Body of pancreas (tissue), 4 donors: ENCODE measurements at regions not wholly inside any gene's neighbourhood (a gene's known extent, or its start where the extent isn't known, plus 50 kb on each side); places are given as distances from the start of the nearest gene placed in this dataset.
"Not testable (repeated sequence)": the region's sequence is repeated elsewhere in the genome, so short reads cannot be mapped to it uniquely, and the experiment has no call there.

ENCODE experiments used
- ATAC-seq: fragments of 150-250 bp; one replicate; pipeline ENCODE4 v1.9.1; 2016
- DNase-seq, 4 donors: peaks; one replicate each; pipeline ENCODE4 v3.0.0-alpha.2; 2019
- H3K27ac ChIP-seq, 4 donors: fragments of 200-600 bp; sonication (generic); 1 replicate in 3 of 4; 2 replicates in 1 of 4; pipeline versions ENCODE4 v1.5.1 to v1.6.1; 2016 to 2019; ENCODE audit warnings: mild to moderate bottlenecking in 1 of 4, mixed read lengths in 1 of 4, moderate library complexity in 1 of 4
- H3K27me3 ChIP-seq, 2 donors: fragments of 200-600 bp; sonication (generic); one replicate each; pipeline ENCODE4 v1.6.0; 2016; ENCODE audit warnings: mild to moderate bottlenecking in 1 of 2
- H3K36me3 ChIP-seq, 2 donors: fragments of 200-600 bp; sonication (generic); replicated peaks in 1 of 2; 2 replicates each; pipeline ENCODE4 v1.5.1; 2016; ENCODE audit warnings: low read depth in 2 of 2; ENCODE audit not compliant: insufficient read depth in 1 of 2
- H3K4me1 ChIP-seq: fragments of 200-600 bp; sonication (generic); one replicate; pipeline ENCODE4 v1.6.0; 2016
- H3K4me3 ChIP-seq, 2 donors: fragments of 200-600 bp; sonication (generic); 1 replicate in 1 of 2; 2 replicates in 1 of 2; pipeline ENCODE4 v1.5.1; 2016 to 2019
- H3K9me3 ChIP-seq, 3 donors: fragments of 200-600 bp; sonication (generic); 1 replicate in 2 of 3; 2 replicates in 1 of 3; pipeline ENCODE4 v1.5.1; 2016
- CTCF ChIP-seq, 7 experiments: fragments of 450-650 bp in 4 of 7; fragments of 200-600 bp in 3 of 7; sonication (generic) in 3 of 7; IDR thresholded peaks; one replicate each; pipeline ENCODE4 v1.5.1; 2016 to 2019; ENCODE audit warnings: antibody characterized with exemption in 7 of 7
- POLR2A ChIP-seq, 3 donors: fragments of 450-650 bp; IDR thresholded peaks; one replicate each; pipeline ENCODE4 v1.6.1; 2016; ENCODE audit warnings: antibody characterized with exemption in 3 of 3, mild to moderate bottlenecking in 2 of 3
- WGBS, 2 donors: methylation state at CpG; one replicate each; pipeline ENCODE4 v1.1.5; 2017; 5-methylcytosine and 5-hydroxymethylcytosine counted together
- intact Hi-C: fragments of 100-400 bp; cut with DNase I; formaldehyde crosslinking; loops from one replicate; pipeline ENCODE4 v1.15.1; 2023

DNA sequence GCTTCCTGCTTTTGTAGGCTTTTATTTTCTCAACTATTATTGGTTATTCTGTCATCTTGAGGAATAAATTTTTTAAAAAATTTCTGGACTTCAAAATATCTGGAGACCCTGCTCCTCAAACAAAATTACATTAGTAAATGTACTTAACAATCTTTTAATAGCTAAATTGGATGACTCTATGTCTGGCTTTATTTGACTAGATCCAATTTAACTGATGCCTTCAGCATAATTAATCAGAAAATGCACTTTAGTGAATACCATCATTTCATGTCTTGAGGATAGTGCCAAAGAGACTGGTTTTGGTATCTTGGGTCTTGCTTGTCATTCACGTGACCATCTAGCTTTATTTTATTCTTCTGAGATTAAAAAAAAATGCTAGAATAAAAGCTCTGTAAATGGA is 1301.2 kb downstream of the JRKL start:
- H3K4me1 ChIP-seq: no peaks in the 10 kb centered on the region
- intact Hi-C loops: no loop called here
- TF ChIP-seq CTCF (IDR thresholded peaks at IDR 0.05) (no peak), POLR2A (IDR thresholded peaks at IDR 0.05) (no peak)
- no peaks in the 10 kb centered on the region for H3K27me3 ChIP-seq
- no peaks in the 10 kb centered on the region for H3K36me3 ChIP-seq
- H3K27ac ChIP-seq: no peak overlapping the region
- no peaks in the 10 kb centered on the region for H3K9me3 ChIP-seq
- ATAC-seq: no peak
- 57 to 71% methylated on average over 1 of the region's 1 CpG for WGBS, 2 donors
- H3K4me3 ChIP-seq: no peak overlapping the region
- no peak for DNase-seq

DNA sequence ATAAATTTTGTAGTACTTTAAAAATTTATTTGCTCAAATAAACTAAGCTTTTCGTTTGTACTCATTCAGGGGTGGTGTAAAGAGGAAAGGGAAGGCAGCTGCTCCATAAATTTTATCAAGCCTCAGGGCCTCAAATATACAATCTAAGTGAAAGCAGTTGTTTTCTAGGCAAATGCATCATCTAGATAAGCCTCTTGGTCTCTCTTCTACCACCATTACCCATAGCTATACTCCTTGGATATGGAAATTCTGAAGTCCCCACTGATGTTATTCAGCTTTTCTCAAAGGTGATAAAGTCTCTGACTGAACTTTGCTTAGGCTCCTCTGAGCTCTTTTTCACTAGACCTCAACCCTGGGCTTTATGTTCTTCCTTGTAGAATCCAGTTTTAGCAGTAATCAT is 1313.1 kb downstream of the JRKL start:
- WGBS, 2 donors: 35 to 45% methylated on average over 1 of the region's 1 CpG
- H3K9me3 ChIP-seq: no peaks in the 10 kb centered on the region
- H3K4me1 ChIP-seq: no peaks in the 10 kb centered on the region
- H3K27me3 ChIP-seq: no peaks in the 10 kb centered on the region
- ATAC-seq (no peak), DNase-seq (no peak)
- H3K27ac ChIP-seq: no peak overlapping the region
- intact Hi-C loops: no loop called here
- no peaks in the 10 kb centered on the region for H3K36me3 ChIP-seq
- TF ChIP-seq POLR2A (IDR thresholded peaks at IDR 0.05): no peak
- no peak for TF ChIP-seq CTCF (IDR thresholded peaks at IDR 0.05)
- no peak overlapping the region for H3K4me3 ChIP-seq

DNA sequence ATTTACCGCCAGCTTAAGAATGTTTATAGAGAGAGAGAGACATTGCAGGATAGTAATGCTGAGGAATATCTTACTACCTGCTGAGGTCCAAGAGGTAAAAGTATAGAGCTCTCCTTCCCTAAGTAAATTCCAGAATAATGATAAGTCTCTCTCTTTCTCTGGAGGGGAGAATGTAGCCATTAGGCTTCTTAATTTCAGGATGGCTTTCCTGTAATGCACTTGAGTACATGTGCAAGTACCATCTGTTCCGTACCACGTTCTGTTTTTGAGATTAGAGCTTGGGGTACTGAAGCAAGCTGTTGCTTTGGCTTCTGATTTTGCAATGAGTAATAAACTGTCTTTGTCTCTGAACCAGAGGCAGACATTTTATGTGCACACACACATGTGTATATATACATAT is 1314.0 kb downstream of the JRKL start:
- Histone ChIP-seq H3K9me3 (no peaks in the 10 kb centered on the region), H3K27ac (no peak overlapping the region), H3K4me1 (no peaks in the 10 kb centered on the region), H3K27me3 (no peaks in the 10 kb centered on the region), H3K36me3 (no peaks in the 10 kb centered on the region), H3K4me3 (no peak overlapping the region)
- 61 to 67% methylated on average over 3 of the region's 3 CpGs for WGBS, 2 donors
- no peak for ATAC-seq
- no peak for DNase-seq
- intact Hi-C loops: no loop called here
- TF ChIP-seq CTCF (IDR thresholded peaks at IDR 0.05): no peak
- no peak for TF ChIP-seq POLR2A (IDR thresholded peaks at IDR 0.05)

DNA sequence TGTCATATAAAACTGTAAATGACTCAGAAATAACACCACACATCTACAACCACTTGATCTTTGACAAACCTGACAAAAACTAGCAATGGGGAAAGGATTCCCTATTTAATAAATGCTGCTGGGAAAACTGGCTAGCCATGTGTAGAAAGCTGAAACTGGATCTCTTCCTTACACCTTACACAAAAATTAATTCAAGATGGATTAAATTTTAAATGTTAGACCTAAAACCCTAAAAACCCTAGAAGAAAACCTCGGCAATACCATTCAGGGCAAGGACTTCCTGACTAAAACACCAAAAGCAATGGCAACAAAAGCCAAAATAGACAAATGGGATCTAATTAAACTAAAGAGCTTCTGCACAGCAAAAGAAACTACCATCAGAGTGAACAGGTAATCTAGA is 1315.3 kb upstream of the CNTN5 start:
- H3K9me3 ChIP-seq, H3K4me1 ChIP-seq, H3K4me3 ChIP-seq, H3K27ac ChIP-seq, ATAC-seq, H3K27me3 ChIP-seq, DNase-seq, H3K36me3 ChIP-seq, intact Hi-C loops: not testable (repeated sequence)
- WGBS, 2 donors: 65 to 96% methylated on average over 1 of the region's 1 CpG

DNA sequence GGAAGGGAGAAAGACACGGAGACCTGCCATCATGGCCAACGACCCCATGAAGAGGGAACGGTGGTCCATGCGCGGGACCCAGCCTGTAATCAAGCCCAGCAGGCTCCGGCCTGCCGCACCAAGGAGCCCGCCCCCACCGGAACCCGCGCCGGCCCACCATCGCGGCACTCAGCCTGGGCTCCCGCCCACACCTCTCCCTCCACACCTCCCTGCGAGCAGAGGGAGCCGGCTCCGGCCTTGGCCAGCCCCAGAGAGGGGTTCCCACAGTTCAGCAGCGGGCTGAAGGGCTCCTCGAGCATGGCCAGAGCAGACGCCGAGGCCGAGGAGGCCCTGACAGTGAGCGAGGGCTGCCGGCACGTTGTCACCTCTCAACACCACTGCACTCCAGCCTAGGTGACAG is 1302.8 kb upstream of the CNTN5 start:
- H3K27ac ChIP-seq: no peak overlapping the region
- H3K27me3 ChIP-seq: no peaks in the 10 kb centered on the region
- H3K4me1 ChIP-seq: no peaks in the 10 kb centered on the region
- DNase-seq: no peak
- intact Hi-C loops: no loop called here
- TF ChIP-seq POLR2A (IDR thresholded peaks at IDR 0.05) (no peak), CTCF (IDR thresholded peaks at IDR 0.05) (no peak)
- 88 to 90% methylated on average over 16 to 21 of the region's 26 CpGs for WGBS, 2 donors
- no peak overlapping the region for H3K4me3 ChIP-seq
- no peaks in the 10 kb centered on the region for H3K9me3 ChIP-seq
- no peak for ATAC-seq
- no peaks in the 10 kb centered on the region for H3K36me3 ChIP-seq
